ENCODE measurements at regions not wholly inside any gene's neighbourhood (a gene's known extent, or its start where the extent isn't known, plus 50 kb on each side); places are given as distances from the start of the nearest gene placed in this dataset.
"Not testable (repeated sequence)": the region's sequence is repeated elsewhere in the genome, so short reads cannot be mapped to it uniquely, and the experiment has no call there.

DNA sequence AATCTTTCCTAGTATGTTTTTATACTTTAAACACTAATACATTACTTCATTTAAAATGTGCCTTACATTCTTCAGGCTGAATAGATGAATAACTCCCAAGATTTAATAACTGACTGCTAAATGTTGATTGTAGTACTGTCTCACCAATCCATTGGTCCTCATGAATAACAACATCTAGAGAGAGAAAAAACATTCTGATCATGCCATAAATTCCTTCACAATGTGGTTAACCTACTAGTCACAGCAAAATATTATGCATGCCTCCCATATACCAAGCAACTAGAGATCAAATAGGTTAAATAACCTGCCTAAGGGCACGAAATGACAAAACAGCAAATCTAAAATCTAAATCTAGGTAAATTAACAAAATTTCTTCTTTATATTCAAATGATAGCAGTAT, 66.2 kb downstream of the SYT15 start:
- DNase-seq, result not testable (repeated sequence)

DNA sequence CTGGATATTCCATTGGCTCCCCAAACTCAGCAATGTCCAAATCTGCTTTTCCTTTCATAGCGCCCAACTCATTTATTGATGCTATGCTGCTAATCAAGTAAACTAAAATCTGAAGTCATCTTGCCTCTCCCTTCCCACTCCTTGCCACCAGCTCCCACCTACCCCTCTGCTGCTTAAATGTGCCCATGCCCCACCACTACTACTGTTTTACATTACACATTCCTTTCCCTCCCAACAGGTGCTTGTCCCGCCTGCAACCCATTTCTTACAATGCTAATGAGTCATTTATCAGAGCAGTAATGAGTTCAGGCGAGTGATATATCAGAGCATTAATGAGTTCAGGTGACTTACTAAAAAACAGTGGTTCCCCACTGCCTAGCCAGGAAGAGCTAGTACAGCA, 67.2 kb downstream of the SYT15 start:
- DNase-seq, result not testable (repeated sequence)

DNA sequence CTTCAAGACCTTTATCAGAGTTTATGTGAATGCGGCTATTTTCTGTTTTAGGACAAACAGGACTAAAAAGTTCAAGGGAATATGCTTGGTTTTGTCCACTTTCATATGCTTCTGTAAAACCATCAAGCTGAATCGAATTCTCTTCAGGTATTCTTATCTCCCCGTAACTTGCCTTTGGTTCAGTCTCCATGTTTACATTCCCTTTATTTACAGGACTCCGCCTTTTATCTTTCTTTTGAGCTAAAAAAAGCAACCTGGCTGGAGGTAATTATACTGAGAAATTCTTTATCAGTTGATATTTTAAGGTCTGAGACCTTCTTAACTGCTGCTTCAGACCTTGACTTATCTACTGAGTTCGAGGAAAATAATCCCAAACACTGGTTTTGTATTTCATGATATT, 72.0 kb downstream of the SYT15 start:
- DNase-seq, result not testable (repeated sequence)

DNA sequence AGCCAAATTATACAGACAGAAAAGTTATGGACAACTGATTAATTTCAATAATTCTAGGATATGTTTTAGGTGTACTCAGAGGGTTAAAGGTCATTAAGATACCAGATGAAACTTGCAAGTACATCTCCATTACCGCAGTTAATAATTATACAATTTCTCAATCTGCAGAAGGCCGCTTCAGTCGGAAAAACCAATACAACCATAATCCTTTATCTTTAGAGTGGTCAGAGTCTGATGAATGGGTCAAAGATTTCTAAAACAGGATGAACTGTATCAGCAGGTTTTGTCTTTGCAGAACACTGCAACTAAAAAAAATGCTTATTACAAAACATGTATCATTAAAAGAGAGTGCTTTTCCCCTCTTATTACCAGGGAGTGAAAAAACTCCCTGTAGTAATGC, 78.5 kb downstream of the SYT15 start:
- DNase-seq, result not testable (repeated sequence)

DNA sequence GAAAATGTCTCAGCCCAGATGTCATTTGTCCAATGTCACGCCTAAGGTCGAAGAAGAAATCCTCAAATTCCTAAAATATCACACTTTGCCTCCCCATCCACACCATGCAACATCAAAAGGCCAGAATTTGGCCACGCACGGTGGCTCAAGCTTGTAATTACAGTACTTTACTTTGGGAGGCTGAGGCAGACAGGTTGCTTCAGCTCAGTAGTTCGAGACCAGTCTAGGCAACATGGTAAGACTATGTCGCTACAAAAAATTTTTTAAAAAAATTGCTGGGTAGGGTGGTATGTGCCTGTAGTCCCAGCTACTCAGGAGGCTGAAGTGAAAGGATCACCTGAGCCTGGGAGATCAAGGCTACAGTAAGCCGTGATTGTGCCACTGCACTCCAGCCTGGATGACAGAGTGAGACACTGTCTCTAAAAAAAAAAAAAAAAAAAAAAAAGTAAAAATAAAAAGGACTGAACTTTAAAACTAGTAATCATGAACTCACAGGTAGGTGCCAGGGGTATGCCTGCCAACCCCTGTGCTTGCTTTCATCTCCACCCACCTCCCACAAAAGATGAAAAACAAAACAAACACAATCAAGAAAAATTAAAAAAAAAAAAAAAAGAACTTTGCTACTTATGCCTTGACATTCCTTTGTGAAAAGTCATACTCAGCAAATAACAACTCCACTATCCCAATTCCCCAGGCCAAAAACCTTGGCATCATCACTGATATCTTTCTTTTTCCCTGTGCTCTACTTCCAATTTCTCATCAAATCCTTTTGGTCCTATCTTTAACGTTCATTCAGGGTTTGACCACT, 81.3 kb downstream of the SYT15 start:
- DNase-seq, result not testable (repeated sequence)

DNA sequence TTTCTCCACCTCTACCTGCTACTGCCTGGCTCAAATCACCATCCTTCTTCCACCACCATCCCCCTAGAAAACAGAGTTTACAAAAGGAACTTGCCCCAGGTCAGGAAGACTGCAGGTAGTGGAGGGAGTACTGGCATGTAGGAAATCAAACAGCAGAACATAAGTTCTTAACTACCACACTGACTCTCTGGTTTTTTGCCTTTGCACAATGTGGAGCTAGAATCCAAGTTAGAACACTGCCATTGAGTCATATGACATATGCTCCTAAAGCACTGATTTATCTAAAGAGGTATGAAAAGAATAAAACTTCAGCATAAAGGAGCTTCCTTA, 81.9 kb downstream of the SYT15 start:
- not testable (repeated sequence) for DNase-seq

DNA sequence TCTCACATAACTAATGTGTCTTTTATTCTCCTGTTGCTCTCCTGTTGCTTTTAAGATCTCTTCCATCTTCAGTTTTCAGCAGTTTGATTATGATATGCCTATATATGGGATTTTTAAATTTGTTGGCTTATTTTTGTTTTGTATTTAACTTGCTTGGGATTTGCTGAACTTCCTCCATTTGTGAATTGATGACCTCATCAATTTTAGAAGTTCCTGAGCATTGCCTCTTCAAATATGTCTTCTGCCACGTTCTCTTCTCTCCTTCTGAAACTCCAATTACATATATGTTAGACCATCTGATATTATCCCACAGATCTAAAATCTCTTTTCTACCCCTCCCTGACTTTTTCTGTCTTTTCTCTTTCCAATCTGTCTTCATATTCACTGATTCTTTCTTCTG, 86.6 kb downstream of the SYT15 start:
- not testable (repeated sequence) for DNase-seq

DNA sequence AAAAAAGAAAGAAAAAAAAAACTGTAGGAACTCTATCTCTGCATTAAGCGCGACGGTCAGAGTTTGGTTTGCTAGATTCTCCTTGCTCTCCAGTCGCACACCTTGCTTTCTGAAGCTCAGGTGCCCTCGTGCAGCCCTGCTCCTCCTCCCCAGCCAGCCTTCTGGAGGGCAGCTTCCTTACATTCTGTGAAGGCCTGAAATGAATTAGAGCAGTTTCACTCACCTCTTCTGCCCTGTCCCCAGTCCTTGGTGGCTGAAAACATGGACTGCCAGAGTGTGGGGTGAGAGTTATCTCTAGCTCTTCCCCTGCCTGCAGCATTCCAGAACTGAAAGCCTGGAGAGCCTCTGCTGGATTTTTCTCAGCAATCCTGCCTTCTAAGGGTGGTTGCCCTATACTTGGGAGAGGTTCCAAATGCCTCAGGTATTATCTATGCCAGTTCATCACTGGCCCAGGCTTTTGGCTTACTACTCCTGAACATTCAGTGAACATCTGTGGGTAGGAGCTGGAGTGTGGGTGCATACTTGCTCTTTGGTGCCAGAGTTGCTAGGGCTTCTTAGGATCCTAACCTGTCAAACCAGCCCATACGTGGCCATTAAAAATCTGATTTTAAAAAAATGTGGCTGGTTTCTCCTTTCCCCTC, 89.5 kb downstream of the SYT15 start:
- DNase-seq, result not testable (repeated sequence)

DNA sequence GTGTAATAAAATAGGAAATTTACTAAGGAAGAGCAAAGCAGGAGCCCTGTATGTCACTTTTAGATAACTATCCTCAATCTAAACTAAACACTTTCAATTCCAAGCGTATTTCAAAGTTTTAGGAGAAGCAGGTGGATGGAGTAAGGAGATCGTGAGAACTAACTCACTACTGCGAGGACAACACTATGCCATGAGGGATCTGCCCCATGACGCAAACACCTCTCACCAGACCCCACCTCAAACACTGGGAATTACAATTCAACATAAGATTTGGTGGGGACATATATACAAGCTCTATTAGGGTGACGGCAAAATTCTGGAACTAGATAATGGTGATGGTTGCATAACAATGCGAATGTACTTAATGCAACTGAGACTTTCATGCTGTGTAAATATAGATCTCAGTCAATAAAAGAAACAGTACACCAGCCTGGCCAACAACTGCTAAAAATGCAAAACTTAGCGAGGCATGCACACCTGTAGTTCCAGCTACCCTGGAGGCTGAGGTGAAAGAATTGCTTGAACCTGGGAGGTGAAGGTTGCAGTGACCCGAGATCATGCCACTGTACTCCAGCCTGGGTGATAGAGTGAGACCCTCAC, 99.0 kb downstream of the SYT15 start:
- not testable (repeated sequence) for DNase-seq

DNA sequence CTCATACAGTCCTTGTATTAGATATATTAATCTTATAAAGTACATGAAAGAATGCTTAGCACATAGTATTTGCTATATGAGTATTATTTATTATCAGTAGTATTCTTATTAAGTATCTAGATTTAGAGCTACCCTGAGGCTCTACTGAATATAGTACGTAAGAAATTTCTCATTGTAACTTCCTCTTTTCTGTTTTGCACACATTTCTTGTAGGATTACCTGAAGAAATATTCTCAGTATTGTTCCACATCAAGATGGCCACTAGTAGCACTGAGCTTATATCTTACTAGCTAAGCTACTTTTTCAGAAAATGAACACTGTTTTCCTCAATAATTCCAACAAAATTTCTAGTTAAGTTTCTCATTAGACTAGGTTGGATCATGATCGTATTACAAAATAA, 112.5 kb downstream of the SYT15 start:
- not testable (repeated sequence) for DNase-seq

DNA sequence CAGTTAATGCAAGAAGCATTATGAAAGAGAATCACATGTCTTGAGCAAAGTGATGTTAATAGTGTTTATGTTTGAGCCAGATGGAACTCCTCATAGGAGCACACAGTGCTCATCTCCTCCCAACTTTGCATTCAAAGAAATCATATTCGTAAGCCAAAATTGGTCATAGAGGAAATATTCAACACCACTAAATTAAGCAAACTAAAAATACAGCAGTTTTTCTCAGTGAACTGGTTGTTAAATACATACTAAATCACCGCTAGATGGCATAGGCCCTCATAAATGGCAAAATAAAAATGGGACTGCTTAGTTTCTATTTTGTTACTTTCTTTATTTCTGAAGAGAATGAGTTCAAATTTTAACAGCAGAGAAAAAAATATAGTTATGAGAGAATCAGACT, 114.3 kb downstream of the SYT15 start:
- not testable (repeated sequence) for DNase-seq

DNA sequence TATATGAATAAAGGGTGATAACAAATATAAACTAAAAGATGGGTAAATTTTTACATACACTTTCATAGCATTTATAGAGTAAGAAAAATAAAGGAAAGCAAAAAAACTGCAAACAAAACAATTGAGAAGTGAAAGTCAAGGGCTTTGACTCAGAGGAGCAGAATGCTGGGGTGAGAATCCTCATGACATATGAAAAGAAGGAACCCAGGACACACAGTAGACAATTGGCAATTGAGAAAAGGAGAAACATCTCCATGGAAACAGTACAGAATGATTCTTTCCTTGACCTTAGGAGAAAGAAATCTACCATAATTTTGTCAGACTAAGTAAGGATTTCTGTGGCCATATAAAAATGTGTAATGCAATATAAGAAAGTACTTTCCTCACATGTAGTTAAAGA, 138.3 kb downstream of the SYT15 start:
- not testable (repeated sequence) for DNase-seq

DNA sequence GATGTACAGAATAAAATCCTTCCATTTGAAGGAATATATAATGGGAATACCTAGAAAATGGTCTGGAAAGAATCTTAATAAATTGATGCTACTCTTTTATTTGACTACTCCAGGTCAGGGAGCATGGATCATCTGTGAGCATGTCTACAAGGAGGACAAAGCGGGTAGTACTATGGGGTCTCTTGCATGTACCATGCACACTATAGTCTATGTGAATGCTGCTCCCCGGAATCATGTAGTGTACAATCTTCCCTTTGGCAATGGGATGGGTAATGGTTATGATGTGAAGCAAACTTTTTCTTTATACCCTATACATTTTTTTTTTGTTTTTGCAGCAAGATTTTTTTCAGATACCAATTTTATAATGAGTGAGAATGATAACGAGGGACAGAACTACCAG, 139.1 kb downstream of the SYT15 start:
- not testable (repeated sequence) for DNase-seq

DNA sequence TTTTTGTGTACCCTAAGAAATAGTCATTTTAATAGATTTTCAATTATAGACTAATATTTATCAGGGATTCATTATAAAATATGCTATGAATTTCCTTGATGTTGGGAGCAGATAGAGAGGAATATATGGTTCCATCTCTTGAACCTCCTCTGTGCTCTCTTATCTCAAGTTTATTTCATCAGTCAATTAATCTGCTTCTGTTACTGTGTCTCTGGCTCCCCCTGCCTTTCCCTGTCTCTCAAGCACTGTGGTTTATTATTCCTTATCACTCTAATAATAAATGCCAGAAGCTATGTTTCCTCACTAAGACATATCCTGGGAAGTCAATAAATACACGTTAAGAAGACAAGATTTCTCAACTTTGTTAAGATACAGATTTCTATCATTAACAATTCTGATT, 141.5 kb downstream of the SYT15 start:
- DNase-seq, result peak; percentile 12

DNA sequence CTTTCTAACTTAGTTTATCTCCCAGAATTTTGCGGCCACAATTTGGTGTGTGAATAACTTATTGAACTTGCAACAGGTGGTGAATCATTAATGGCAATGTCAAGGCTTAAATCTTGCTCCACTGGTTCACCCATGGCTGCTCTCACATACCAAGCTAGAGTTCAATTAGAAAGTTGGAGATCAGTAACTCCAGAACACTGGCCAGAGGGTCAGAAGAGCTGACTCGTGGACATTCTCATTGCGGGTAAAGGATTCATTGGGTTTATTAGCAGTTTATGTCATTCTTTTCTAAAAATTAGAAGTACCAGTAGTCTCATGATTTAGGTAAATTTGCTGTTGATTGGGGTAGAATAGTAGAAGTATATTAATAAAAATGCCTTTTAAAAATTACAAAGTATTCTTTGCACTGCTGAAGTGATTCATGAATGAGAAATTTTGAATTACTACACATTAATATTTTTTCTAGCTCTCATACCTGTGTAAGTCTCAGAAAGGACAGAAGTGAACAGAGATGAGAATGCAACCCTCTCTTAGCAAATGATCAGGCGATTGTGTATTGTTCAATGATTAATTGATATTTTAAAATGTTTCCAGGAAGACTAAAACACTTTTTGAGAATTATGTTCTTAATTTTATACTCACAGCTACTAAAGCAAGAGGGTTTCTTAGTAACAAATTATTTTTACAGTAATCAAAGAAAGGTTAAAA, 142.0 kb downstream of the SYT15 start:
- DNase-seq, result not testable (repeated sequence)

DNA sequence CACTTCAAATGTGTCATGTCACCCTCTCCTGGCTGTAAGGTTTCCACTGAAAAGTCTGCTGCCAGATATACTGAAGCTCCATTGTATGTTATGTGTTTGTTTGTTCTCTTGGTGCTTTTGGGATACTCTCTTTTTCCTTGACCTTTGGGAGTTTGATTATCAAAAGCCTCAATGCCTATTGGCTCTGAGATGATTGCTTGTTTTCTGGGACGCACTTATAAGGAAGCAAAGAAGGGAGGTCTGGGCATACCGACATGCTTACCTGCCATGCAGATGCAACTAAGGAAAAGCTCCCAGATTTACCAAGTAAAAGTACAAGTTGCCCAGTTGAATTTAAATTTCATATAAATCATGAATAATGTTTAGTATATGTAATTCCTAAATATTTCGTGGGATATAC, 145.3 kb downstream of the SYT15 start:
- not testable (repeated sequence) for DNase-seq

DNA sequence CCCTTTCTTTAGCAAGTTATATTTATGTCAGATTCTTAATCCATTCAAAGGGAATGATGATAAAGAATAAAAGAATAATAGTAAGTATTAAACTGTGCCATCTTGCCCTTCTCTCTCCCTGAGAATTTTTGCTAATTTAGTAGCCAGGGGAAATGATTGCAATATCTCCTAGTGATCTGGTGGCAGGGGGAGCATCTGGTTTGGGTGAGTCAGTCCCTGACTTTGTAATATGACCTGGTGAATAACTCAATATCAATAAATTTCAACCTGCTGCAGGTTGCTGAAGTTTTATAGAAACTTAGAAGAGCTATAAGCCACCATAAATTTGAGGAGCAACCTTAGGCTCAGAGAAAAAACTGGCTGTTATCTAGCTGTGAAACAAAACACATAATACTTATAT, 149.4 kb downstream of the SYT15 start:
- not testable (repeated sequence) for DNase-seq

DNA sequence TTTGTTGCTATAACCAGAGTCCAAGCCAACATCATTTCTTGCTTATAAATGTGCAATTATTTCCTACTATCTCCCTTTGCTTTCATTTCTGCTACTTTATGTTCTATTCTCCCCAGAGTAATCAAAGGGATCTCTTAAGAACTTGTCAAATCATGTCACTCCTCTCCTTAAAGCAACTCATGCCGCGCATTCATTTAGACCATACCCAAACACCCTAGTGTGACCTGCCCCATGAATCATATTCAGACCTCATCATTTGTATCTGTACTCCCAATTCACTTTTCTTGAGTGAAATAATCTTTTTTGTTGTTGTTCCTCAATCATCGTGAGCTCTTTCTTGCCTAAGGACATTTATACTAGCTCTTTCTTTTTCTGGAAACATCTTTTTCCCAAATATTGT, 151.8 kb downstream of the SYT15 start:
- DNase-seq, result not testable (repeated sequence)

DNA sequence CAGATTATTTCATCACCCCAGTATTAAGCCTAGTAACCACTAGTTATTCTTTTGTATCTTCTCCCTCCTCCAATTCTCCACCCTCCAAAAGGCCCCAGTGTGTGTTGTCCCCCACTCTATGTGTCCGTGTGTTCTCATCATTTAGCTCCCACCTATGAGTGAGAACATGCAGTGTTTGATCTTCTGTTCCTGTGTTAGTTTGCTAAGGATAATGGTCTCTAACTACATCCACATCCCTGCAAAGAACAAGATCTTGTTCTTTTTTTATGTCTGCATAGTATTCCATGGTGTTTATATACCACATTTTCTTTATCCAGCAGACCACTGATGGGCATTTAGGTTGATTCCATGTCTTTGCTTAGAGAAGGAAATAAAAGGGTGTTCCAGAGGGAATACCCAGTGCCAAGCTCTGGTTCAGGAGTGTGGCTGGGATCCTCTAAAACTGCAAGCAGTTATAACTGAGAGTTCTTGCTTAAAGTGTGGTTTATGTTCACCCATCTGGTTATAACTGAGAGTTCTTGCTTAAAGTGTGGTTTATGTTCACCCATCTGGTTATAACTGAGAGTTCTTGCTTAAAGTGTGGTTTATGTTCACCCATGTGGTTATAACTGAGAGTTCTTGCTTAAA, 154.8 kb downstream of the SYT15 start:
- DNase-seq, result not testable (repeated sequence)

DNA sequence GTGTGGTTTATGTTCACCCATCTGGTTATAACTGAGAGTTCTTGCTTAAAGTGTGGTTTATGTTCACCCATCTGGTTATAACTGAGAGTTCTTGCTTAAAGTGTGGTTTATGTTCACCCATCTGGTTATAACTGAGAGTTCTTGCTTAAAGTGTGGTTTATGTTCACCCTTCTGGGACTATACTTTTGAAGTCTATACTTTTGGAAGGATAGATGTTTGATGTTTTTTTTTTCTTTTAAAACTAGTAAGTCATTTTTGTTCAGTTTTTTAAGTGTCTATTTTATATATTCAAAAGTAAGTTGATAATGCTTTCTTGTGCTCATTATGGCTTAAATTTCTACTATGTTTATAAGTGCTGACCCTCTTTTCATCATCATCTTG, 155.3 kb downstream of the SYT15 start:
- not testable (repeated sequence) for DNase-seq

DNA sequence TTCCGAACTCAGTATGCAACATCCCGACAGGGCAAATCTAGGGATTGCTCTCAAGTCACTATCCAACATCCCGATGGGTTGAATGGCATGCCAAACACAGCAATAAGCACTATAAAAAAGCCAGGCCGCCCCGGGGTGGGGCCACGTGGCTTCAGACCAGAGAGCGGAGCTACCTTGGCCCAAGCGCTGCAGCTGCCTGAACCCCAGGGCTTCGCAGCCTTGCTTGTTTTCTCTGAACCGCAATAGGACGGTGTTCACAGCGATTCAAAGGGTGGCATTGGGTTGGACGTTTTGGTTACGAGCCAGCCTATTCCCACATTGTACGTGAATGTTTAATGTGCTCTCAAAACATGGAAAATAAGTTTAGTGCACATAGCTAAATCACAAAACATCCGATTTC, 161.0 kb downstream of the SYT15 start:
- peak; percentile 0 for DNase-seq

DNA sequence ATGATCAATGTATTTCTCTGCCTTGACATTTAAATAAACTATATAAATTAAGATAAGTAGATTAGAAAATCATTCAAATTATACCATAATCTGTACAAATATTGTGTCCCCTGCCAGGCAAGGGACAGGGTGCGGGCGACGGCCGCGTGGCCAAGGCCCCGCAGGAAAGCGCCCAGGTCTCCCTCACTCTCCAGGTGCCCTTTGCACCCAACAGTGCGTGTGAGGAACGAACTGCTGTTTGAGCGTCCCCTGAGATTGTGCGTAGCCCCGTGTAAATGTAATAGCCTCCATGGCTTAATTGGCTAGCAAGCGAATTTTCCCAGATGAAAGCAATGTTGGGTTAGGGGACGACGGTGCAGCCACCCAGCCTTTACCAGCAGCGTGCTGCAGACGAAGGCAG, 161.4 kb downstream of the SYT15 start:
- DNase-seq, result not testable (repeated sequence)

DNA sequence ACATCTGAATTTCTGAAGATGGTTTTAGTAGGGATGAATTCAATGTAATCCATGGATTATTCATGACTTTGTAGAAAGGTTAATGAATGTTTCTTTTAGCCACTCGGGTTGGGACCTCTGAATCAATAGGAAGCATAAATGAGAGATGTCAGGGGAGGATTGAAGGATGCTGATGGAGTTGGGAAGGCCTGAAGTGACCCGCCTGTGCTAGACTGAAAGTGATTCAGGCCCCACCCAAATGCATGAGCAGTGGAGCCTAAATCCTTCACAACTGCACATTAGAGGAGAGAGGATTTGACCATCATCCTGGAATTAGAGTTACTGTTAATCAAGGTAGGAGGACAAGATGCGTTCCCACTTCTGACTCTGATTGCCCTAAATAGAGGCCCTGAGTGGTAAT, 162.2 kb upstream of the PTPN20 start:
- not testable (repeated sequence) for DNase-seq
